Breast epithelium (tissue), 3 donors: ENCODE measurements at regions not wholly inside any gene's neighbourhood (a gene's known extent, or its start where the extent isn't known, plus 50 kb on each side); places are given as distances from the start of the nearest gene placed in this dataset.

Source experiments
- CTCF ChIP-seq, 3 donors: fragments of 450-650 bp; IDR thresholded peaks; one replicate each; pipeline ENCODE4 v1.5.1; 2016 to 2017; ENCODE audit warnings: antibody characterized with exemption in 3 of 3, mild to moderate bottlenecking in 3 of 3, moderate library complexity in 3 of 3
- POLR2A ChIP-seq: fragments of 450-650 bp; IDR thresholded peaks from one replicate; pipeline ENCODE4 v1.6.1; 2016; ENCODE audit warnings: antibody characterized with exemption, mild to moderate bottlenecking, moderate library complexity
- POLR2AphosphoS5 ChIP-seq, 3 donors: sonication (generic); formaldehyde crosslinking; IDR thresholded peaks; one replicate each; pipeline ENCODE4 v1.6.1; 2017; ENCODE audit warnings: antibody characterized with exemption in 3 of 3

GRCh38 chrX:98296129-98296528 lies 1412.4 kb downstream of the RPA4 start:
- TF ChIP-seq POLR2AphosphoS5 (IDR thresholded peaks at IDR 0.05), result no peak
- TF ChIP-seq CTCF (IDR thresholded peaks at IDR 0.05), result no peak
- TF ChIP-seq POLR2A, result no peak
